Adrenal gland (tissue), 5 donors: ENCODE measurements at regions not wholly inside any gene's neighbourhood (a gene's known extent, or its start where the extent isn't known, plus 50 kb on each side); places are given as distances from the start of the nearest gene placed in this dataset.

Source experiments
- CTCF ChIP-seq, 6 experiments: fragments of 450-650 bp in 4 of 6; fragments of 200-600 bp in 2 of 6; sonication (generic) in 1 of 6; IDR thresholded peaks; 1 replicate in 5 of 6; 2 replicates in 1 of 6; pipeline versions ENCODE4 v1.5.1 to v1.8.0; 2016 to 2021; ENCODE audit warnings: antibody characterized with exemption in 6 of 6, mild to moderate bottlenecking in 2 of 6, moderate library complexity in 1 of 6
- POLR2A ChIP-seq, 2 donors: fragments of 450-650 bp; IDR thresholded peaks; one replicate each; pipeline ENCODE4 v1.6.1; 2017; ENCODE audit warnings: antibody characterized with exemption in 2 of 2, mild to moderate bottlenecking in 2 of 2, moderate library complexity in 1 of 2
- donor health status: DM: no; HTN: no; CAD: no.

GRCh38 chr5:20105915-20106314, 117.9 kb upstream of the CDH18 start:
- no peak for TF ChIP-seq CTCF (IDR thresholded peaks at IDR 0.05)
- no peak for TF ChIP-seq POLR2A (IDR thresholded peaks at IDR 0.05)
